Heart right ventricle (tissue), 16 donors: ENCODE measurements at regions not wholly inside any gene's neighbourhood (a gene's known extent, or its start where the extent isn't known, plus 50 kb on each side); places are given as distances from the start of the nearest gene placed in this dataset.
"Not testable (repeated sequence)": the region's sequence is repeated elsewhere in the genome, so short reads cannot be mapped to it uniquely, and the experiment has no call there.

Source experiments
- ATAC-seq, 8 donors: fragments of 200-7000 bp; cut with Tn5 transposase; one replicate each; pipeline ENCODE4 v1.9.1; 2020; ENCODE audit warnings: mild to moderate bottlenecking in 8 of 8, moderate library complexity in 8 of 8, moderate number of reproducible peaks in 1 of 8
- DNase-seq, 2 donors: peaks; one replicate each; pipeline ENCODE4 v3.0.0-alpha.2; 2020
- H3K27ac ChIP-seq, 10 donors: fragments of 200-600 bp; sonication (generic) in 2 of 10; one replicate each; pipeline versions ENCODE4 v1.5.0 to v1.8.0; 2020 to 2022; ENCODE audit warnings: mild to moderate bottlenecking in 3 of 10
- H3K27me3 ChIP-seq, 7 donors: fragments of 200-600 bp; one replicate each; pipeline ENCODE4 v1.8.0; 2021 to 2022; ENCODE audit warnings: mild to moderate bottlenecking in 2 of 7
- H3K36me3 ChIP-seq, 9 donors: fragments of 200-600 bp; sonication (generic) in 1 of 9; one replicate each; pipeline versions ENCODE4 v1.5.0 to v1.8.0; 2020 to 2022; ENCODE audit warnings: mild to moderate bottlenecking in 2 of 9
- H3K4me1 ChIP-seq, 9 donors: fragments of 200-600 bp; sonication (generic) in 1 of 9; one replicate each; pipeline versions ENCODE4 v1.5.0 to v1.8.0; 2020 to 2022; ENCODE audit warnings: mild to moderate bottlenecking in 4 of 9
- H3K4me3 ChIP-seq, 10 donors: fragments of 200-600 bp; sonication (generic) in 2 of 10; one replicate each; pipeline versions ENCODE4 v1.5.0 to v1.8.0; 2020 to 2022; ENCODE audit warnings: mild to moderate bottlenecking in 7 of 10, moderate library complexity in 2 of 10
- H3K9me3 ChIP-seq, 11 donors: fragments of 200-600 bp in 10 of 11; sonication (generic) in 2 of 11; one replicate each; pipeline versions ENCODE4 v1.5.0 to v1.8.0; 2013 to 2022; ENCODE audit warnings: mild to moderate bottlenecking in 2 of 11, control low read depth in 1 of 11, moderate library complexity in 1 of 11
- WGBS, 2 donors: extraction: QIAGEN DNeasy Blood & Tissue Kit; methylation state at CpG; one replicate each; pipeline ENCODE4 v1.1.7; 2013; ENCODE audit warnings: inconsistent platforms in 1 of 2; 5-methylcytosine and 5-hydroxymethylcytosine counted together
- intact Hi-C, 10 donors: fragments of 100-400 bp; cut with DNase I; formaldehyde crosslinking; loops; one replicate each; pipeline versions ENCODE4 v1.11.1 to v1.14.2; 2022
- TF ChIP-seq, protein P1 (sequence below), 9 donors: fragments of 200-600 bp; sonication (generic) in 2 of 9; IDR thresholded peaks; one replicate each; pipeline versions ENCODE4 v1.5.0 to v1.8.0; 2021 to 2022; ENCODE audit warnings: antibody characterized with exemption in 9 of 9, mild to moderate bottlenecking in 5 of 9, moderate library complexity in 1 of 9
- donor health status: Arrhythmogenic right ventricular cardiomyopathy.
- donor health status: ischemic (EF 13 %, LVEDD 7.1; RV severe dilation, severe dysfunction).
- donor health status: healthy with polysubstance abuse.
- donor health status: DM: no; HTN: yes; CAD: no.
- donor health status: DM: no; HTN: no; CAD: no.
- donor health status: ischemic (EF 25% LVEDD 6.9; RV normal size, moderate dysfunction).
- donor health status: ischemic (EF 25% LVEDD 5.7; RV mildly dilated, moderate dysfunction).
- donor health status: healthy.
- donor health status: DM: yes; HTN: yes; CAD: no.
- donor health status: Ischemic cardiomyopathy.
- donor health status: ischemic (EF 35%, LVEDD 5.7; RV mildly dilated, moderate dysfunction).
- donor health status: nonischemic (EF 11% LVEDD 7.7; RV severe dilation, severe dysfunction).
- donor health status: DM: yes; HTN: yes; CAD: no.
- donor health status: PGD.
- donor health status: ischemic (EF 29% LVEDD 5.4; RV normal size, mild dysfunction).
- donor health status: nonischemic (EF 23%, LVEDD 6.1; RV moderate dilation, normal function).

DNA sequence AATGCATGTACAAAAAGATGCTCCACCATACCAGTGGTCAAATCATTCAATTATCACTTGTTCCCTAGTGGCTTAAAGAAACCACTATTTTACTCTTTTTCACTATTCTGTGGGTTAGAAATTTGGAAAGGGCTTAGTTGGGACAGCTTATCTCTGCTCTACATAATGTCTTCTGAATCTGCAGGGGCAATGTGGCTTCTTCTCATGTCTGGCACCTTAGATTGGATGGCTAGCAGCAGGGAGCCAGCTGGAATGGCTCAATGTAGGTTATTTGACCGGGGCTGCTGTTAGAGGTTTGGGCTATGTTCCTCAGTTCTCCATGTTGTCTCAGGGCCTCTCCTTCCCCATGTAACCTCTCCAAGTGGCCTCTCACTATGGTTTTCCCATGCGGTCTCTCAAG is 57.5 kb upstream of the EPHB1 start:
- intact Hi-C loops = no loop called here
- Histone ChIP-seq H3K27ac (no peak overlapping the region), H3K27me3 (peaks cover 0 to 5% (median 0%) of the 10 kb centered on the region in 7 donors), H3K4me3 (no peak overlapping the region), H3K36me3 (no peaks in the 10 kb centered on the region), H3K4me1 (no peaks in the 10 kb centered on the region), H3K9me3 (no peaks in the 10 kb centered on the region)
- DNase-seq (no peak), ATAC-seq (no peak)
- 79 to 82% methylated on average over 2 of the region's 2 CpGs for WGBS, 2 donors
- TF ChIP-seq, protein P1, sequence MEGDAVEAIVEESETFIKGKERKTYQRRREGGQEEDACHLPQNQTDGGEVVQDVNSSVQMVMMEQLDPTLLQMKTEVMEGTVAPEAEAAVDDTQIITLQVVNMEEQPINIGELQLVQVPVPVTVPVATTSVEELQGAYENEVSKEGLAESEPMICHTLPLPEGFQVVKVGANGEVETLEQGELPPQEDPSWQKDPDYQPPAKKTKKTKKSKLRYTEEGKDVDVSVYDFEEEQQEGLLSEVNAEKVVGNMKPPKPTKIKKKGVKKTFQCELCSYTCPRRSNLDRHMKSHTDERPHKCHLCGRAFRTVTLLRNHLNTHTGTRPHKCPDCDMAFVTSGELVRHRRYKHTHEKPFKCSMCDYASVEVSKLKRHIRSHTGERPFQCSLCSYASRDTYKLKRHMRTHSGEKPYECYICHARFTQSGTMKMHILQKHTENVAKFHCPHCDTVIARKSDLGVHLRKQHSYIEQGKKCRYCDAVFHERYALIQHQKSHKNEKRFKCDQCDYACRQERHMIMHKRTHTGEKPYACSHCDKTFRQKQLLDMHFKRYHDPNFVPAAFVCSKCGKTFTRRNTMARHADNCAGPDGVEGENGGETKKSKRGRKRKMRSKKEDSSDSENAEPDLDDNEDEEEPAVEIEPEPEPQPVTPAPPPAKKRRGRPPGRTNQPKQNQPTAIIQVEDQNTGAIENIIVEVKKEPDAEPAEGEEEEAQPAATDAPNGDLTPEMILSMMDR (IDR thresholded peaks at IDR 0.05) = no peak

DNA sequence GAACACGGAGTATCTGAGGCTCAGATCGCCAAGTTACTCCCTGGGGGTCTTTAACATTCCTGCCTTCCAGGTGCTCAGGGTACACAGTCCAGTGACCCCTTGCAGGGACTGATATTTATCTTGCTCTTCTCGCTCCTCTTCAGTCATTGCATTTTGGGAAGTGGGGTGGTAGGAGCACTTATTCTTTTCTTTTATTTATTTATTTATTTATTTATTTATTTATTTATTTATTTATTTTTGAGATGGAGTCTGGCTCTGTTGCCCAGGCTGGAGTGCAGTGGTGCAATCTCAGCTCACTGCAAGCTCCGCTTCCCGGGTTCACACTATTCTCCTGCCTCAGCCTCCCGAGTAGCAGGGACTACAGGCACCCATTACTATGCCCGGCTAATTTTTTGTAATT is 55.0 kb upstream of the EPHB1 start:
- not testable (repeated sequence) for ATAC-seq
- WGBS, 2 donors = 87 to 90% methylated on average over 7 of the region's 7 CpGs

DNA sequence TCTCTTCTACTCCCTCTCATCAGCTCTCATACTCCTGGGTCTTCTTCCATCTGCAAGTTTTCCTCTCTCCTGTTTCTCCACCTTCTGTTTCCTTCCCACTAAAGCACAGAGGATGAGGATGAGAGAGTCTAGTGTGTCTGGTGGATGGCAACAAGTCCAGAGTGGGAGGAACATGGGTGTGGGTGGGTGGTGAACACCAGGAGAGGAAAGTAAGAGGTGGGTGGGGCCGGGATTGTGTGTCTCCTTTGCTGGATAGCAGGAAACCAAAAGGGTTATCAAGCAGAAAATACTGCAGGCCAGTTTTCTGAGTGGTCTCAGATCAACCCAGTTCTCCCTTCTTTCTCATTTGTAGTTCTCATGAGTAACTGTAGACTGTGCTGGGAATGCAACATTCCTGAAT is 52.9 kb upstream of the EPHB1 start:
- no peaks in the 10 kb centered on the region for H3K4me1 ChIP-seq
- H3K27me3 ChIP-seq = no peaks in the 10 kb centered on the region
- H3K36me3 ChIP-seq = no peaks in the 10 kb centered on the region
- DNase-seq (no peak), ATAC-seq (no peak)
- no peaks in the 10 kb centered on the region for H3K9me3 ChIP-seq
- 65 to 67% methylated on average over 1 of the region's 1 CpG for WGBS, 2 donors
- TF ChIP-seq, protein P1 (IDR thresholded peaks at IDR 0.05) = no peak
- H3K27ac ChIP-seq = no peak overlapping the region
- no peak overlapping the region for H3K4me3 ChIP-seq
- intact Hi-C loops = no loop called here

More for the DNA sequence above, 55.0 kb upstream of the EPHB1 start:
- H3K27ac ChIP-seq, H3K4me1 ChIP-seq, H3K36me3 ChIP-seq, intact Hi-C loops, DNase-seq, H3K9me3 ChIP-seq, H3K4me3 ChIP-seq, H3K27me3 ChIP-seq: not testable (repeated sequence)

DNA sequence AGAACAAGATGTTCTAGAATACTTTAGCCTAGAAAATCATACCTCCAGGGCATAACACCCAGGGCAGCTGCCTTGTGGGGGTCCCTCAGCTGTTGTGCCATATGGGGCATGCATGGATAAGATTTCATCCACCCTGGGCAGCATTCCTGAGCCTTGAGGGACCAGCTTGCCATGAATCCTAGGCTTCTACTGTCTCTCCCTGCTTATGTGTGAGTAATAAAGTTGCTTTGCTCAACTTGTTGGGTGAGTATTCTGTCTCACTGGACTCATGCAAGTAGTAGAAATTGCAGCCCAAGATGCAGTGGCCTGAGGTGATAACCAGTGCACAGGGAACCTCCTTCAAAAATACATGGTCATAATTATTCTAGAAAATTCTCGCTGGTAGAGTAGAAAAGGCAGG is 52.1 kb upstream of the EPHB1 start:
- Histone ChIP-seq H3K9me3 (no peaks in the 10 kb centered on the region), H3K36me3 (no peaks in the 10 kb centered on the region), H3K4me1 (no peaks in the 10 kb centered on the region), H3K4me3 (no peak overlapping the region), H3K27me3 (no peaks in the 10 kb centered on the region), H3K27ac (no peak overlapping the region)
- intact Hi-C loops = no loop called here
- no peak for DNase-seq
- no peak for ATAC-seq
- WGBS, 2 donors = 71 to 74% methylated on average over 1 of the region's 1 CpG
- TF ChIP-seq, protein P1 (IDR thresholded peaks at IDR 0.05) = no peak
